ENCODE measurements at regions not wholly inside any gene's neighbourhood (a gene's known extent, or its start where the extent isn't known, plus 50 kb on each side); places are given as distances from the start of the nearest gene placed in this dataset.
"Not testable (repeated sequence)": the region's sequence is repeated elsewhere in the genome, so short reads cannot be mapped to it uniquely, and the experiment has no call there.

DNA sequence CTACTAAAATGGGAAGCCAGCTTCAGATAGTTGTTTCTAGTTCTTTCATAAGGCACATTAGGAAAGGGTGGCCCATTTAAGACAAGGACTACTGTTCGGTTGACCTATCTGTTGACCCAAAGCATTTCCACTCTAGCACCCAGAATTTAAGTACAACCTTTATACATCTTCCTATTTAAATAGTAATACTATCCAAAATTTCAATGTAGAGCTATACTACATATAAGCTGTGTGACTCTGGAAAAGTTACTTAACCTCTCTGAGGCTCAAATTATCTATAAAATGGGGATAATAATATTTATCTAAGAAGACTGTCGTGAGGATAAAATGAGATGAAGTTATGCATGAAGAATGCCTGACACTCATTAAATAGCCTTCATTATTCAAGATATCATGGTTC lies 82.0 kb upstream of the TMEM164 start:
- Histone ChIP-seq H3K27me3 (no peaks in the 10 kb centered on the region), H3K27ac (no peak overlapping the region), H3K9me3 (no peaks in the 10 kb centered on the region), H3K4me3 (no peak overlapping the region), H3K36me3 (replicated peaks in 1 of 2; ENCODE audit: insufficient read depth in 1 of 2, low read depth in 2 of 2) (no peaks in the 10 kb centered on the region), H3K4me1 (no peaks in the 10 kb centered on the region)
- ATAC-seq (no peak), DNase-seq (no peak)
- WGBS, 2 donors: 66 to 71% methylated on average over 2 of the region's 2 CpGs
- intact Hi-C loops (cut with DNase I): no loop called here
- TF ChIP-seq, protein P1, sequence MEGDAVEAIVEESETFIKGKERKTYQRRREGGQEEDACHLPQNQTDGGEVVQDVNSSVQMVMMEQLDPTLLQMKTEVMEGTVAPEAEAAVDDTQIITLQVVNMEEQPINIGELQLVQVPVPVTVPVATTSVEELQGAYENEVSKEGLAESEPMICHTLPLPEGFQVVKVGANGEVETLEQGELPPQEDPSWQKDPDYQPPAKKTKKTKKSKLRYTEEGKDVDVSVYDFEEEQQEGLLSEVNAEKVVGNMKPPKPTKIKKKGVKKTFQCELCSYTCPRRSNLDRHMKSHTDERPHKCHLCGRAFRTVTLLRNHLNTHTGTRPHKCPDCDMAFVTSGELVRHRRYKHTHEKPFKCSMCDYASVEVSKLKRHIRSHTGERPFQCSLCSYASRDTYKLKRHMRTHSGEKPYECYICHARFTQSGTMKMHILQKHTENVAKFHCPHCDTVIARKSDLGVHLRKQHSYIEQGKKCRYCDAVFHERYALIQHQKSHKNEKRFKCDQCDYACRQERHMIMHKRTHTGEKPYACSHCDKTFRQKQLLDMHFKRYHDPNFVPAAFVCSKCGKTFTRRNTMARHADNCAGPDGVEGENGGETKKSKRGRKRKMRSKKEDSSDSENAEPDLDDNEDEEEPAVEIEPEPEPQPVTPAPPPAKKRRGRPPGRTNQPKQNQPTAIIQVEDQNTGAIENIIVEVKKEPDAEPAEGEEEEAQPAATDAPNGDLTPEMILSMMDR (IDR thresholded peaks at IDR 0.05): no peak
- TF ChIP-seq POLR2A (IDR thresholded peaks at IDR 0.05): no peak

DNA sequence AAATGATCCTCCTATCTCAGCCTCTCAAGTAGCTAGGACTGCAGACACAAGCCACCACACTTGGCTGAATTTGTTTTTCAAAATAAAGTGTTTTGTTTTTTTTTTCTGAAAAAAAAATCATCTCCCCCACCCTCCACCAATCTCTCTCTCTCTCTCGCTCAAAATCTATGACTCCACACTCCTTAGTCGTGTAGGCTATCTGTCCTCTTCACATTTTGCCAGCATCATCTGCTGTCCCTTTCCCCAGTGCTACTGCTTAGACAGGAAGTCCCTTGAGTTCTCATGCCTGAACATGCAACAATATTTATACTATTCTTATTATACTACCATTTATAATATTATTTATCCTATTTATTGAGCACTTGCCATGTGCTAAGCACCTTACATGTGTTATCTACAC lies 80.7 kb upstream of the TMEM164 start:
- no peak overlapping the region for H3K27ac ChIP-seq
- intact Hi-C loops (cut with DNase I): no loop called here
- no peaks in the 10 kb centered on the region for H3K36me3 ChIP-seq (replicated peaks in 1 of 2; ENCODE audit: insufficient read depth in 1 of 2, low read depth in 2 of 2)
- H3K4me3 ChIP-seq: no peak overlapping the region
- 79 to 95% methylated on average over 2 of the region's 2 CpGs for WGBS, 2 donors
- ATAC-seq (no peak), DNase-seq (no peak)
- TF ChIP-seq, protein P1 (IDR thresholded peaks at IDR 0.05): no peak
- no peak for TF ChIP-seq POLR2A (IDR thresholded peaks at IDR 0.05)
- no peaks in the 10 kb centered on the region for H3K4me1 ChIP-seq
- H3K9me3 ChIP-seq: no peaks in the 10 kb centered on the region
- H3K27me3 ChIP-seq: no peaks in the 10 kb centered on the region

DNA sequence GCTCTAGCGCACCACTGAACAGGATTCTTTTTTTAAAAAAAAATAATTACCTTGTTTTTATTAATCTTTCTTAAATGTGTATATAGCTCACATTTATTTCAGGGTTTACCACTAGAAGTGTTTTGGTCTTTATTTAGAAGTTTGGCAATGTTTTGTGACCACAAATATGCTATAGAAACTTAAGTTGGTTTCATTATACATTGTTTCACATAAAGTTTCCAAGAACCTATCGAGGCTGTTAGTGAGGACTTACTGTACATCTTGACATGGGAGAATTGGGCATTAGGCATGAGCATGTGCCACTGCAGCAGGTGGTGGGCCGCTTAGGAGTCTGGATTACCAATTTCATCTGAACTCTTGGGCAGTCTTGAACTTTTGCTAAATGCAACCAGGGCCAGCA lies 77.9 kb upstream of the TMEM164 start:
- H3K27me3 ChIP-seq; H3K4me3 ChIP-seq; H3K9me3 ChIP-seq; DNase-seq; H3K36me3 ChIP-seq (replicated peaks in 1 of 2; ENCODE audit: insufficient read depth in 1 of 2, low read depth in 2 of 2); ATAC-seq; intact Hi-C loops (cut with DNase I); H3K27ac ChIP-seq; H3K4me1 ChIP-seq: not testable (repeated sequence)
- WGBS, 2 donors: 82 to 84% methylated on average over 3 of the region's 3 CpGs

DNA sequence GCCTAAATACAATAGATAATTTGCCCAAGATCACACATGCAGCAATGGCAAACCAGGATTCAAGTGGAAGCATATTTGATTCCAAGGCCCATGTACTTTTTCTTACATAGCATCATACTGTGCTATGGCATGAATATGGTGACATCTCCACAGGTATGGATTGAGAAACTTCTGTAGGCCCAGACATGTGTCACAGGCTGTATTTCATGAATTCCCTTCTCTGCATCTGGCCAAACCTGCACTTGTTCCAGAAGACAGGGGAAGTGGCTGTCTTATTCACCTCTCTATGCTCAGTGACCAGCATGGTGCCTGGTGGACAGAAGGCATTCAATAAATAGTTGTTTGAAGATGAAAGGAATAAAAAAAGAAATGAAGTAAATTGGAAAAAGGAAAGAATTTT lies 77.3 kb upstream of the TMEM164 start:
- no peaks in the 10 kb centered on the region for H3K27me3 ChIP-seq
- H3K4me1 ChIP-seq: no peaks in the 10 kb centered on the region
- intact Hi-C loops (cut with DNase I): no loop called here
- H3K9me3 ChIP-seq: no peaks in the 10 kb centered on the region
- no peak overlapping the region for H3K27ac ChIP-seq
- no peak overlapping the region for H3K4me3 ChIP-seq
- no peak for TF ChIP-seq POLR2A (IDR thresholded peaks at IDR 0.05)
- TF ChIP-seq, protein P1 (IDR thresholded peaks at IDR 0.05): no peak
- ATAC-seq: no peak
- no peak for DNase-seq
- no peaks in the 10 kb centered on the region for H3K36me3 ChIP-seq (replicated peaks in 1 of 2; ENCODE audit: insufficient read depth in 1 of 2, low read depth in 2 of 2)

DNA sequence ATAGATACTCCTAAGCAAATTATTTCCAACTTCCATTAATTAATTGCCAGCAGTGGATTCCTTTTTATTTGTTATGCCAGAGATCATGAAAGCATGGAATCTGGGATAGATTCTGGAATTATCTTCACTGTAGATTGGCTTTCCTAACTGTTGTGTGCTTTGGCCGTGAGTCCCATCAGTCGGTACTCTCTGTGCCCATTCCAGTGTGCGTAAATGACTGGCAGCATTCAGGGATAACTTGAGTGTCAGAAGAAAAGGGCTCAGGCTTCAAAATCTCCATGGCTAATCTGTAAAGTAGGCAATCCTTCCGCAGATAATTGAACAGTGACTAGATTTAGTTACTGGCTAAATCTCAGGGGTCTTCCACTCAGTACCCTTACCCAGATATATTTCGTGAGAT lies 76.8 kb upstream of the TMEM164 start:
- no peaks in the 10 kb centered on the region for H3K4me1 ChIP-seq
- intact Hi-C loops (cut with DNase I): no loop called here
- 87 to 100% methylated on average over 1 to 5 of the region's 5 CpGs for WGBS, 2 donors
- DNase-seq: no peak
- H3K27ac ChIP-seq: no peak overlapping the region
- H3K27me3 ChIP-seq: no peaks in the 10 kb centered on the region
- H3K36me3 ChIP-seq (replicated peaks in 1 of 2; ENCODE audit: insufficient read depth in 1 of 2, low read depth in 2 of 2): no peaks in the 10 kb centered on the region
- ATAC-seq: no peak
- H3K4me3 ChIP-seq: no peak overlapping the region
- no peaks in the 10 kb centered on the region for H3K9me3 ChIP-seq
- TF ChIP-seq, protein P1 (IDR thresholded peaks at IDR 0.05): no peak
- TF ChIP-seq POLR2A (IDR thresholded peaks at IDR 0.05): no peak
